GM18868 (cell line): ENCODE measurements at regions not wholly inside any gene's neighbourhood (a gene's known extent, or its start where the extent isn't known, plus 50 kb on each side); places are given as distances from the start of the nearest gene placed in this dataset.

Source experiments
- ATAC-seq: cut with Tn5 transposase; IDR thresholded peaks from one replicate; pipeline ENCODE4 v1.9.1; 2021; ENCODE audit warnings: mild to moderate bottlenecking, moderate library complexity; ENCODE audit not compliant: unreplicated experiment

GRCh38 chr1:59105548-59106507, 191.1 kb upstream of the FGGY start:
- ATAC-seq, result no peak

- ATAC-seq, result no peak
Observed at GRCh38 chr1:59107516-59107915, 189.4 kb upstream of the FGGY start.

GRCh38 chr1:59107916-59108315, 189.0 kb upstream of the FGGY start:
- no peak for ATAC-seq

DNA sequence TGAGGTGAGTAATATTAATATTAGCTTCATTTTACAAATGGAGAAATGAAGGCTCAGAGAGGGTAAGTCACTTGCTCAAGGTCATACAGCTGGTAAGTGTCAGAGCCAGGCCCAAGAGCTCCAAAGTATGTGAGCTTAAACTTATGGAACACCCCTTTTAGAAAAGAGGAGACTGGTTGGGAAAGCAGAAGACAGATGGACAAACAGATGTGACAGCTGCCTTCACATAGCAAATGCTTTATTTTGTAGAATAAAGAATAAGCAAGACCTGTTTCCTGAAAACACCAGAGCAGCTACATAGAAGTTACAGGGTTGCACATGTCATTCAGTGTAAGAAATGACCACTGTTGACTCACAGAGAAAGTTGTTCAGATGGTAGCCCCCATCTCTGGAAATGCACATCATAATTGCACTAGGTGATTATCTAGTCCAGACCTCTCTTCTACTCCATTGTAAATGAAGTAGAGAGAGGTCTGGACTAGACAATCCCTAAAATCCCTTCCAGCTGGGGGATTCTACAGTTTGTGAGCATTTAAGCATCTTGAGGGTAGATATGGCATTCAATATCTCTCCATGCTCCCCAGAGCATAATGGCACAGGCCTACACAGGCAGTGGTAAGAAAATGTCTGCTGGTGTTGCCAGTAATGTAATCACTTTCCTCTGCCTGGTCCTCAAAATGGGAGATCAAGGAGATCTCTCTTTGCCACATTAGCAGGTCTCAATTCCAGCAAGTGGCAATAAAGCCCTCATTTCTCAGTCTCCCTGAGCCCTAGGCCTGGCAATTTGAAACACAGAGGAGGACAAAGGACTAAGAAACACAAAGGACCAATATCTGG, 188.2 kb upstream of the FGGY start:
- ATAC-seq, result no peak

GRCh38 chr1:59110271-59110670, 186.6 kb upstream of the FGGY start:
- no peak for ATAC-seq

GRCh38 chr1:59113876-59114457, 182.9 kb upstream of the FGGY start:
- no peak for ATAC-seq

DNA sequence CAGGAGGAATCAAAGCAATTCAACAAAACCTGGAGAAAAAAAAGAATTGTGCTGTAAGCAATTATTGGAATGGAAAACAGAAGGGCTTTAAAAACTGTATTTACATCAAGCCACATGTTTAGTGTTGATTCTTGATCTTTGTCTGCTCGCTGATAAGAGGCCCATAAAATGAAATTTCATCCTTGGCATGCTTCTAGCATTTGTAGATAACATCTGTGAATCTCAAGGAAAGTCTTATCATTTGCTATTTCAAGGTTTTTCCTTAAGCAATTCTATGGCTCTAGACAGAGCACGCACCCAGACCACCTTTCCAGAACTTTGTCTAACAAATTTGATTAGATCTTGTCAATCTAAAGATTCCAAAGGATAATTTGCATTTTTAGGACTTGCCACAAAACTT, 181.0 kb upstream of the FGGY start:
- no peak for ATAC-seq

GRCh38 chr1:59116920-59117542, 179.9 kb upstream of the FGGY start:
- no peak for ATAC-seq

- no peak for ATAC-seq
Observed at GRCh38 chr1:59122527-59122926, 174.4 kb upstream of the FGGY start.

GRCh38 chr1:59123081-59123681, 173.7 kb upstream of the FGGY start:
- no peak for ATAC-seq

DNA sequence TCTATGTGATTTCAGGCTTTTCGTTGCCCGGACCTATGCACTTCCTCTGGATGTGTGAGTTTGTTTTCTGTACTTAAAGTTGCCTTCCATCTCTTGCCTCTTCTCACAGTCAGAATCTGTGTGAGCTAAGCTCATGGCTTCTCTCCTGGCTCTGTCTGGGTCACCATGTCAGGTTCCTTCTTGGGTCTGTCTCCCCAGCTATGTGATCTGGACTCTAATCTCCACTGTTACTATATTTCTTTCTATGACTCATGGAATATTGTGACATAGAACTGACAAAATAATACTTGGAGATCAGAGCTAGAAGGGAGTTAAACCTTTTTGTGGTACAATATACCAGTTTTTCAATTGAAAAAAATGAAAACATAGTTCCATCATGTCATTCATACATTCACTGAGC, 172.7 kb upstream of the FGGY start:
- ATAC-seq, result no peak

- ATAC-seq, result no peak
Observed at GRCh38 chr1:59125154-59125553, 171.7 kb upstream of the FGGY start.

DNA sequence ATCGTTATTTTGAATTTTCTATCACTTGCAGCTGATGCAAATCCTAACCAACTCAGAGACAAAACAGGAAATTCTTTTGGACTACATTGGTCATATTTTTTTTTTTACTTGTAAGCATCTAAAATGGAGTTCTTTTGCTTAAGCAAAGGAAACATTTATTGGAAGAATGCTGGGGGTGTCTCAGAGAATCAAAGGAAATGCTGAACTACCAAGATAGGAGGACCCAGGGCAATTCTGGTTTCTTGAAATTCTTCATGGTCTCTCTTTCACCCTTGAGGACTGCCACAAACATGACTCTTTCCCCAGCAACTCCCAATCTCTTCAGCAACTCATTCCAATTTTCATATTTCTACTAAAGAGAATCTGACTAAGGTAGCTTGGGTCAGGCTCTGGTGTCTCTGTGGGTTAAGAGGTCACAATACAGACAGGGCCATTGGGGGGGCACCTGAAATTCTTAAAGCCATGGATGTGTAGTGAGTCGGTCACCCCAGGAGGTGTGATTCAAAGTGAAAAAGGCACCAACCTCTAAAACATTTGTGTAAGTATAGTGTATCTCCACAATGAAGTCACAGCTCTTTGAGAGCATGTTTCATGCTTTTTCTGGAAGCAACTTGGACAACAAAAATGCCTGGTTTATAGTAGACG, 171.1 kb upstream of the FGGY start:
- ATAC-seq, result no peak

DNA sequence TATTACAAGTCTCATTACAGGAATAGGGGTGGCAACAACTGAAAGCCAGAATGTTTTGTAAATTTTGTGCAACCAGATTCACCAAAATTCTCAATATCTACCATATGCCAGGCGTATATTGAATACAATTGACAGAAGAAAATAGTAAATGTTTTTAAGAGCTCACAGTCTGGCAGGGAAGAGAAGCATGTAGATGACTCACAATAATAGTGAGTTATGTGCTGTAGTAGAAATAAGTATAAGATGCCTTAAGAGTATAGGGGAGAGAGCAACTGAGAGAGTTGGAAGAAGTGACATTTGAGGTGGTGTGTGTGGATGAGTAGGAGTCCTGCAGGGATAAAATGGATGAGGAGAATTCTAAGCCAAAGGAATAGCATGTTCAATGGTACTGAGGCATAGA, 170.5 kb upstream of the FGGY start:
- no peak for ATAC-seq

GRCh38 chr1:59128239-59128736, 168.6 kb upstream of the FGGY start:
- ATAC-seq, result no peak

DNA sequence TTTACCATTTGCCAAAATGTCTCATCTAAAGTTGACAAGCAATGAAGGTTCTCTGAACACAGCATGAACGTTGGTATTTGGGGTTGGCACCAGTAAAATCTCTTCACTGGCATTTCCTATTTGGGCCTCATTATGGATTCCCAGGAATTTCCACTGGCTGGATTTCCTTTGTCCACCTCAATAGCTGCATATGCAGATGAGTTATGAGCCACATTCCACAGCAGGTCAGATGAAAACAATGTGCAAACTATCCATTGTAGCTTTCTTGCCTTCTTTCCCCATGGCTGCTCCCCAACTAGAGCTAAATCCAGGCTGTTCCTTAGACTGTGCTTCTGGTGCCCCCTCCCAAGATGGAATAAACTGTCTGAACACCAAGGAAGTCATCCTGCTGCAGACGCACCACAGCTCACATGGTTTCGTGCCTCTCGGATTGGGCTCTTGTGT, 168.1 kb upstream of the FGGY start:
- no peak for ATAC-seq

DNA sequence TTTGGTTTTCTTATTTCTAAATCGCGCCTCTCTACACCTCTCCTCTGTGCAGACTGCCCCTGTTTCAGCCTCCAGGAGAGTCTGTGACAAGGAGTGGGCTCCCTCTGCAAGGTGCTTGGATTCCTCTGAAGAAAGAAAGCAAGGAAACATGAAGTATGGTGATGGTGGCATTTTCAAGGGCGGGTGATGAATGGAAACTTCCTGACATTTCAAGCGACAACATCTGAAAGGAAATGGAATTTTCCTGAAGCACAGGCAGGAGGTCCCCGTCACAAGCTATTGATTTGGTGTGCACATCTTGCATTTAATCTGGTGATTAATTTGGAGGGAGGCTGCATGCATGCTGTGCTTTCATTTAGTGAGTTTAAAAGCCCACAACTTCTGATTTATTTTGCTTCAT, 164.6 kb upstream of the FGGY start:
- ATAC-seq, result no peak

DNA sequence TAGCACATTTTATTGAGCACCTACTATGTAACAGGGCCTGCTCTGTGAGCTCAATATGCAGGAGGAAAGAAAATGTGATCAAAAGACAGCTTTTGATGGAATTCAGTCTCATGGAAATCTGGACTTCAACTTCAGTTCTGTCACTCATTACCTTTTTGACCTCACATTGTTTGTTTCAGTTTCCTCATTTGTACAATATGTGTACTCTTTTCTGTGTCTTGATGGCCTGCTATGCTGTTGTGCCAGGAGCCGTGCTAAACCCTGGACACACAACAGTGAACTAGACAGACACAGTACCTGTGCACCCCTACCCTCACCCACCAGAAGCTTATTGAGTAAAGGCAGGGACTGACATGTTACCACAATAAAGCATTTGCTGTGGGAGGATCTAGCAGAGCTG, 162.9 kb upstream of the FGGY start:
- no peak for ATAC-seq

- no peak for ATAC-seq
Observed at GRCh38 chr1:59135761-59136255, 161.1 kb upstream of the FGGY start.
